H9 (cell line): ENCODE measurements at regions not wholly inside any gene's neighbourhood (a gene's known extent, or its start where the extent isn't known, plus 50 kb on each side); places are given as distances from the start of the nearest gene placed in this dataset.

Experiments
- DNase-seq: peaks from one replicate; pipeline ENCODE4 v3.0.0-alpha.2; 2017
- H2AFZ ChIP-seq: one replicate; pipeline ENCODE4 v1.6.1; 2013; ENCODE audit warnings: mild to moderate bottlenecking, low read length, control low read depth, moderate library complexity
- H2AK5ac ChIP-seq: 2 replicates; pipeline ENCODE4 v1.6.1; 2013; ENCODE audit warnings: low read length, control low read depth, mixed read lengths; ENCODE audit not compliant: insufficient read length
- H2BK120ac ChIP-seq: one replicate; pipeline ENCODE4 v1.6.1; 2013; ENCODE audit warnings: low read depth, mild to moderate bottlenecking, low read length, control low read depth, inconsistent platforms; ENCODE audit not compliant: poor library complexity, severe bottlenecking
- H2BK12ac ChIP-seq: 2 replicates; pipeline ENCODE4 v1.6.1; 2013; ENCODE audit warnings: low read length, control low read depth, mixed read lengths, low read depth; ENCODE audit not compliant: insufficient read length
- H2BK15ac ChIP-seq: 2 replicates; pipeline ENCODE4 v1.6.1; 2013; ENCODE audit warnings: low read depth, low read length, control low read depth
- H2BK20ac ChIP-seq: one replicate; pipeline ENCODE4 v1.6.1; 2013; ENCODE audit warnings: low read depth, mild to moderate bottlenecking, low read length, control low read depth, inconsistent platforms; ENCODE audit not compliant: poor library complexity, severe bottlenecking
- H2BK5ac ChIP-seq: 2 replicates; pipeline ENCODE4 v1.6.1; 2013; ENCODE audit warnings: low read length, control low read depth, mixed read lengths; ENCODE audit not compliant: insufficient read length
- H3K14ac ChIP-seq: 2 replicates; pipeline ENCODE4 v1.6.1; 2013; ENCODE audit warnings: low read length, control low read depth; ENCODE audit not compliant: insufficient read depth
- H3K18ac ChIP-seq: 2 replicates; pipeline ENCODE4 v1.6.1; 2013; ENCODE audit warnings: low read depth, mild to moderate bottlenecking, mixed read lengths, low read length, control low read depth; ENCODE audit not compliant: insufficient read length
- H3K23ac ChIP-seq: 2 replicates; pipeline ENCODE4 v1.6.1; 2013; ENCODE audit warnings: low read length, control low read depth, mixed read lengths, low read depth; ENCODE audit not compliant: insufficient read length
- H3K23me2 ChIP-seq: 2 replicates; pipeline ENCODE4 v1.6.1; 2013; ENCODE audit warnings: low read depth, mild to moderate bottlenecking, mixed read lengths, low read length, control low read depth; ENCODE audit not compliant: insufficient read length, poor library complexity, severe bottlenecking
- H3K27ac ChIP-seq: 2 replicates; pipeline ENCODE4 v1.5.1; 2013; ENCODE audit warnings: low read length, control low read depth, mixed read lengths, low read depth; ENCODE audit not compliant: insufficient read length
- H3K27me3 ChIP-seq: 2 replicates; pipeline ENCODE4 v1.6.1; 2013; ENCODE audit warnings: low read length, control low read depth, inconsistent platforms; ENCODE audit not compliant: insufficient read depth
- H3K4ac ChIP-seq: 2 replicates; pipeline ENCODE4 v1.6.1; 2013; ENCODE audit warnings: low read depth, mild to moderate bottlenecking, control low read depth, inconsistent platforms, low read length, moderate library complexity
- H3K4me1 ChIP-seq: 2 replicates; pipeline ENCODE4 v1.6.1; 2013; ENCODE audit warnings: low read length, control low read depth, inconsistent platforms; ENCODE audit not compliant: insufficient read depth
- H3K4me2 ChIP-seq: 2 replicates; pipeline ENCODE4 v1.6.1; 2013; ENCODE audit warnings: low read length, control low read depth, mixed read lengths; ENCODE audit not compliant: insufficient read length, insufficient read depth
- H3K56ac ChIP-seq: 2 replicates; pipeline ENCODE4 v1.6.1; 2013; ENCODE audit warnings: low read depth, mild to moderate bottlenecking, mixed read lengths, low read length, control low read depth; ENCODE audit not compliant: insufficient read length
- H3K79me1 ChIP-seq: 2 replicates; pipeline ENCODE4 v1.6.1; 2013; ENCODE audit warnings: low read depth, mild to moderate bottlenecking, moderate library complexity, low read length, control low read depth, inconsistent platforms; ENCODE audit not compliant: insufficient read depth, poor library complexity, severe bottlenecking
- H3K79me2 ChIP-seq: 2 replicates; pipeline ENCODE4 v1.6.1; 2013; ENCODE audit warnings: low read length, control low read depth, inconsistent platforms; ENCODE audit not compliant: insufficient read depth
- H3K9ac ChIP-seq: 2 replicates; pipeline ENCODE4 v1.6.1; 2013; ENCODE audit warnings: low read length, control low read depth, mixed read lengths; ENCODE audit not compliant: insufficient read length; ENCODE audit errors: extremely low read depth
- H3K9me3 ChIP-seq: one replicate; pipeline ENCODE4 v1.6.1; 2013; ENCODE audit warnings: low read depth, low read length, inconsistent platforms; ENCODE audit not compliant: control insufficient read depth
- H3T11ph ChIP-seq: one replicate; pipeline ENCODE4 v1.6.1; 2013; ENCODE audit warnings: mild to moderate bottlenecking, low read length, control low read depth, inconsistent platforms
- H4K20me1 ChIP-seq: one replicate; pipeline ENCODE4 v1.6.1; 2013; ENCODE audit not compliant: control insufficient read depth, insufficient read length, insufficient read depth
- H4K5ac ChIP-seq: 2 replicates; pipeline ENCODE4 v1.6.1; 2013; ENCODE audit warnings: low read depth, mild to moderate bottlenecking, mixed read lengths, low read length, control low read depth; ENCODE audit not compliant: insufficient read length
- H4K8ac ChIP-seq: replicated peaks from 2 replicates; pipeline ENCODE4 v1.6.1; 2013; ENCODE audit warnings: low read length, control low read depth, mixed read lengths, low read depth; ENCODE audit not compliant: insufficient read length
- H4K91ac ChIP-seq: 2 replicates; pipeline ENCODE4 v1.6.1; 2013; ENCODE audit warnings: low read depth, mild to moderate bottlenecking, moderate library complexity, mixed read lengths, low read length, control low read depth; ENCODE audit not compliant: insufficient read length
- H3K27ac Mint-ChIP-seq, 3 experiments: 2 replicates in 2 of 3; 3 replicates in 1 of 3; pipeline ENCODE4 v1.8.0; 2020 to 2021; ENCODE audit warnings: mixed read lengths in 3 of 3, mild to moderate bottlenecking in 1 of 3, moderate library complexity in 1 of 3
- H3K27me3 Mint-ChIP-seq: 2 replicates; pipeline ENCODE4 v1.8.0; 2021; ENCODE audit warnings: low read depth, mild to moderate bottlenecking, moderate library complexity, mixed read lengths
- H3K36me3 Mint-ChIP-seq, 3 experiments: 2 replicates in 2 of 3; 3 replicates in 1 of 3; pipeline ENCODE4 v1.8.0; 2020 to 2021; ENCODE audit warnings: low read depth in 3 of 3, mixed read lengths in 3 of 3; ENCODE audit not compliant: insufficient read depth in 1 of 3
- H3K4me1 Mint-ChIP-seq, 2 experiments: 2 replicates each; pipeline ENCODE4 v1.8.0; 2020; ENCODE audit warnings: mixed read lengths in 2 of 2
- H3K4me3 Mint-ChIP-seq, 2 experiments: 2 replicates in 1 of 2; 3 replicates in 1 of 2; pipeline ENCODE4 v1.8.0; 2020 to 2021; ENCODE audit warnings: mild to moderate bottlenecking in 2 of 2, mixed read lengths in 2 of 2, moderate library complexity in 1 of 2
- H3K9me3 Mint-ChIP-seq, 2 experiments: 2 replicates in 1 of 2; 3 replicates in 1 of 2; pipeline ENCODE4 v1.8.0; 2020; ENCODE audit warnings: mild to moderate bottlenecking in 2 of 2, mixed read lengths in 2 of 2, moderate library complexity in 1 of 2
- WGBS: extraction: QIAGEN DNeasy Blood & Tissue Kit; methylation state at CpG from one replicate; pipeline ENCODE4 v1.1.7; 2013; ENCODE audit warnings: missing lambda C conversion rate, low lambda C conversion rate, mixed read lengths; ENCODE audit not compliant: insufficient read length; ENCODE audit errors: extremely low coverage; 5-methylcytosine and 5-hydroxymethylcytosine counted together
- TF ChIP-seq, protein P1 (sequence below): fragments of 200-600 bp; sonication (generic); conservative IDR thresholded peaks from 3 replicates; pipeline ENCODE4 v1.8.0; 2021; ENCODE audit warnings: antibody characterized with exemption, mild to moderate bottlenecking

DNA sequence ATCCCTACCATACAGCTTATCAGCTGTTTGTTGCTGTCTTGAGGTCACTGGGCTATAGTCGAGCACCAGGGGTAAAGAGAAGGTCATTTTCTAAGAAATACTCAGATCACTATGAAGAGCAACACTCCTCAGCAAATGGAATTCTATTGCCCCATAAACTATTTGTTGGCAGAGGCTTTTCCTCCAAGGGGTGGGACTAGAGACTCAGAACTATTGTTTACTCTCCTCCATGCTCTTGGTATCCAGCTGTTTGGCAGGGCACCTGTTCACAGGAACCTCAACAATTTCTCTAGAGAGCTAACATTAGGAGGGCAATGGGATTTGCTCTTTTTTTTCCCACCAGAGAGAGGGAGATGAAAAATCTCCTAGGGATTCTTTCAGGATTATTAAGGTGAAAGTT lies 249.1 kb upstream of the SPRED2 start:
- H2BK120ac ChIP-seq = no peak overlapping the region
- H3T11ph ChIP-seq = no peak overlapping the region
- H2BK20ac ChIP-seq = no peak overlapping the region
- no peak overlapping the region for H3K4ac ChIP-seq
- H3K4me2 ChIP-seq = no peak overlapping the region
- peaks cover 4% of the 10 kb centered on the region; the same call in 1 of the 2 replicates for H3K4me1 ChIP-seq
- H3K27me3 Mint-ChIP-seq = peaks cover under 1% of the 10 kb centered on the region; the same call in 1 of the 2 replicates
- H3K23me2 ChIP-seq = no peaks in the 10 kb centered on the region
- H3K27me3 ChIP-seq = no peaks in the 10 kb centered on the region
- H4K5ac ChIP-seq = no peak overlapping the region
- H2AK5ac ChIP-seq = no peak overlapping the region
- no peak overlapping the region for H3K9ac ChIP-seq
- TF ChIP-seq, protein P1, sequence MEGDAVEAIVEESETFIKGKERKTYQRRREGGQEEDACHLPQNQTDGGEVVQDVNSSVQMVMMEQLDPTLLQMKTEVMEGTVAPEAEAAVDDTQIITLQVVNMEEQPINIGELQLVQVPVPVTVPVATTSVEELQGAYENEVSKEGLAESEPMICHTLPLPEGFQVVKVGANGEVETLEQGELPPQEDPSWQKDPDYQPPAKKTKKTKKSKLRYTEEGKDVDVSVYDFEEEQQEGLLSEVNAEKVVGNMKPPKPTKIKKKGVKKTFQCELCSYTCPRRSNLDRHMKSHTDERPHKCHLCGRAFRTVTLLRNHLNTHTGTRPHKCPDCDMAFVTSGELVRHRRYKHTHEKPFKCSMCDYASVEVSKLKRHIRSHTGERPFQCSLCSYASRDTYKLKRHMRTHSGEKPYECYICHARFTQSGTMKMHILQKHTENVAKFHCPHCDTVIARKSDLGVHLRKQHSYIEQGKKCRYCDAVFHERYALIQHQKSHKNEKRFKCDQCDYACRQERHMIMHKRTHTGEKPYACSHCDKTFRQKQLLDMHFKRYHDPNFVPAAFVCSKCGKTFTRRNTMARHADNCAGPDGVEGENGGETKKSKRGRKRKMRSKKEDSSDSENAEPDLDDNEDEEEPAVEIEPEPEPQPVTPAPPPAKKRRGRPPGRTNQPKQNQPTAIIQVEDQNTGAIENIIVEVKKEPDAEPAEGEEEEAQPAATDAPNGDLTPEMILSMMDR = no peak
- no peak overlapping the region for H4K8ac ChIP-seq
- peaks cover 0 to 8% (median 0%) of the 10 kb centered on the region in 3 experiments; a peak in 4 of 7 replicates for H3K36me3 Mint-ChIP-seq
- no peak overlapping the region for H3K27ac ChIP-seq
- no peak overlapping the region for H2BK12ac ChIP-seq
- no peak overlapping the region for H2AFZ ChIP-seq
- DNase-seq = no peak
- no peak overlapping the region for H2BK15ac ChIP-seq
- H3K14ac ChIP-seq = no peak overlapping the region
- H3K27ac Mint-ChIP-seq = no peak overlapping the region
- H4K20me1 ChIP-seq = no peaks in the 10 kb centered on the region
- H3K9me3 ChIP-seq = no peaks in the 10 kb centered on the region
- H3K79me1 ChIP-seq = no peaks in the 10 kb centered on the region
- peaks cover 8 to 11% of the 10 kb centered on the region in 2 experiments; a peak in 2 of 4 replicates for H3K4me1 Mint-ChIP-seq
- no peak overlapping the region for H3K56ac ChIP-seq
- no peak overlapping the region for H2BK5ac ChIP-seq
- H3K23ac ChIP-seq = no peak overlapping the region
- H3K79me2 ChIP-seq = no peaks in the 10 kb centered on the region
- H3K9me3 Mint-ChIP-seq = peaks cover 3 to 11% of the 10 kb centered on the region in 2 experiments; a peak in 4 of 5 replicates
- no peak overlapping the region for H3K4me3 Mint-ChIP-seq
- no peak overlapping the region for H3K18ac ChIP-seq
- H4K91ac ChIP-seq = no peak overlapping the region
- WGBS = no CpG with 5 or more reads among the region's 1 CpG
